ENCODE measurements at regions not wholly inside any gene's neighbourhood (a gene's known extent, or its start where the extent isn't known, plus 50 kb on each side); places are given as distances from the start of the nearest gene placed in this dataset.
"Not testable (repeated sequence)": the region's sequence is repeated elsewhere in the genome, so short reads cannot be mapped to it uniquely, and the experiment has no call there.

GRCh38 chr18:30828700-30829099 is 213.8 kb downstream of the DSC3 start:
- DNase-seq (ENCODE audit: low spot score): no peak

GRCh38 chr18:30819619-30820018 is 222.9 kb downstream of the DSC3 start:
- DNase-seq (ENCODE audit: low spot score): no peak

- no peak for DNase-seq (ENCODE audit: low spot score)
Observed at GRCh38 chr18:30814446-30814845, 228.1 kb downstream of the DSC3 start.

- no peak for DNase-seq (ENCODE audit: low spot score)
Observed at GRCh38 chr18:30811580-30811979, 231.0 kb downstream of the DSC3 start.

- DNase-seq (ENCODE audit: low spot score): no peak
Observed at GRCh38 chr18:30810580-30810979, 232.0 kb downstream of the DSC3 start.

GRCh38 chr18:30806823-30807222 is 235.7 kb downstream of the DSC3 start:
- DNase-seq (ENCODE audit: low spot score): no peak

- no peak for DNase-seq (ENCODE audit: low spot score)
Observed at GRCh38 chr18:30800800-30801199, 241.7 kb downstream of the DSC3 start.

- no peak for DNase-seq (ENCODE audit: low spot score)
Observed at GRCh38 chr18:30792051-30792450, 250.5 kb downstream of the DSC3 start.

- not testable (repeated sequence) for DNase-seq (ENCODE audit: low spot score)
Observed at GRCh38 chr18:30788411-30788991, 254.0 kb downstream of the DSC3 start.

- DNase-seq (ENCODE audit: low spot score): no peak
Observed at GRCh38 chr18:30787410-30787809, 255.1 kb downstream of the DSC3 start.

- no peak for DNase-seq (ENCODE audit: low spot score)
Observed at GRCh38 chr18:30781601-30782000, 260.9 kb downstream of the DSC3 start.

- DNase-seq (ENCODE audit: low spot score): no peak
Observed at GRCh38 chr18:30775629-30776028, 266.9 kb downstream of the DSC3 start.

GRCh38 chr18:30772170-30772569 is 270.4 kb downstream of the DSC3 start:
- not testable (repeated sequence) for DNase-seq (ENCODE audit: low spot score)

- no peak for DNase-seq (ENCODE audit: low spot score)
Observed at GRCh38 chr18:30766053-30766452, 276.5 kb downstream of the DSC3 start.

GRCh38 chr18:30765247-30765646 is 277.3 kb downstream of the DSC3 start:
- no peak for DNase-seq (ENCODE audit: low spot score)

- no peak for DNase-seq (ENCODE audit: low spot score)
Observed at GRCh38 chr18:30763902-30764350, 278.6 kb downstream of the DSC3 start.

GRCh38 chr18:30754846-30755245 is 287.7 kb downstream of the DSC3 start:
- DNase-seq (ENCODE audit: low spot score): no peak

GRCh38 chr18:30748541-30748940 is 294.0 kb downstream of the DSC3 start:
- DNase-seq (ENCODE audit: low spot score): no peak

GRCh38 chr18:30746224-30746623 is 296.3 kb downstream of the DSC3 start:
- DNase-seq (ENCODE audit: low spot score): no peak

- DNase-seq (ENCODE audit: low spot score): no peak
Observed at GRCh38 chr18:30743033-30743432, 299.5 kb downstream of the DSC3 start.

- no peak for DNase-seq (ENCODE audit: low spot score)
Observed at GRCh38 chr18:30730915-30731314, 311.6 kb downstream of the DSC3 start.

- no peak for DNase-seq (ENCODE audit: low spot score)
Observed at GRCh38 chr18:30727849-30728248, 314.7 kb downstream of the DSC3 start.

- DNase-seq (ENCODE audit: low spot score): no peak
Observed at GRCh38 chr18:30713299-30713698, 329.2 kb downstream of the DSC3 start.

- no peak for DNase-seq (ENCODE audit: low spot score)
Observed at GRCh38 chr18:30712383-30712782, 330.2 kb downstream of the DSC3 start.

- DNase-seq (ENCODE audit: low spot score): no peak
Observed at GRCh38 chr18:30709595-30709994, 332.9 kb downstream of the DSC3 start.
